Mesendoderm (in vitro differentiated cells): ENCODE measurements at regions not wholly inside any gene's neighbourhood (a gene's known extent, or its start where the extent isn't known, plus 50 kb on each side); places are given as distances from the start of the nearest gene placed in this dataset.

Experiments
- DNase-seq: peaks from one replicate; pipeline ENCODE4 v3.0.0; 2013
- H2AK5ac ChIP-seq: 2 replicates; pipeline ENCODE4 v1.6.1; 2013; ENCODE audit warnings: low read length, inconsistent platforms
- H2BK120ac ChIP-seq: 2 replicates; pipeline ENCODE4 v1.6.1; 2013; ENCODE audit warnings: low read depth, mild to moderate bottlenecking, low read length, moderate library complexity, mixed read lengths
- H2BK15ac ChIP-seq: replicated peaks from 2 replicates; pipeline ENCODE4 v1.6.1; 2013; ENCODE audit warnings: low read depth, mild to moderate bottlenecking, moderate library complexity
- H2BK5ac ChIP-seq: 2 replicates; pipeline ENCODE4 v1.6.1; 2013; ENCODE audit warnings: low read length, inconsistent platforms
- H3K18ac ChIP-seq: 2 replicates; pipeline ENCODE4 v1.6.1; 2013; ENCODE audit warnings: mild to moderate bottlenecking, low read length, mixed read lengths
- H3K23ac ChIP-seq: one replicate; pipeline ENCODE4 v1.6.1; 2013; ENCODE audit warnings: low read length
- H3K27ac ChIP-seq: 2 replicates; pipeline ENCODE4 v1.5.1; 2013; ENCODE audit warnings: low read depth, mild to moderate bottlenecking, inconsistent platforms, low read length, moderate library complexity
- H3K27me3 ChIP-seq: 2 replicates; pipeline ENCODE4 v1.6.1; 2013; ENCODE audit warnings: low read length, control low read depth, mild to moderate bottlenecking, inconsistent platforms; ENCODE audit not compliant: insufficient read depth, poor library complexity
- H3K36me3 ChIP-seq: 2 replicates; pipeline ENCODE4 v1.6.1; 2013; ENCODE audit warnings: low read length, inconsistent platforms; ENCODE audit not compliant: control insufficient read depth, insufficient read depth
- H3K4ac ChIP-seq: one replicate; pipeline ENCODE4 v1.6.1; 2013; ENCODE audit warnings: low read depth, mild to moderate bottlenecking, low read length, moderate library complexity
- H3K4me1 ChIP-seq: 2 replicates; pipeline ENCODE4 v1.6.1; 2013; ENCODE audit warnings: low read depth, low read length, inconsistent platforms; ENCODE audit not compliant: control insufficient read depth
- H3K4me2 ChIP-seq: 2 replicates; pipeline ENCODE4 v1.6.1; 2013; ENCODE audit warnings: low read length
- H3K4me3 ChIP-seq: 2 replicates; pipeline ENCODE4 v1.5.1; 2013; ENCODE audit warnings: mild to moderate bottlenecking, low read length
- H3K56ac ChIP-seq: one replicate; pipeline ENCODE4 v1.6.1; 2013; ENCODE audit warnings: low read length
- H3K79me1 ChIP-seq: 2 replicates; pipeline ENCODE4 v1.6.1; 2013; ENCODE audit warnings: low read length, inconsistent platforms
- H3K79me2 ChIP-seq: 2 replicates; pipeline ENCODE4 v1.6.1; 2013; ENCODE audit warnings: mild to moderate bottlenecking, low read length; ENCODE audit not compliant: control insufficient read depth, insufficient read depth
- H3K9ac ChIP-seq: 2 replicates; pipeline ENCODE4 v1.6.1; 2013; ENCODE audit warnings: low read length, inconsistent platforms
- H4K5ac ChIP-seq: one replicate; pipeline ENCODE4 v1.6.1; 2013; ENCODE audit warnings: low read length
- H4K8ac ChIP-seq: one replicate; pipeline ENCODE4 v1.6.1; 2013; ENCODE audit warnings: low read depth, mild to moderate bottlenecking, control low read depth, low read length, moderate library complexity
- WGBS: extraction: QIAGEN DNeasy Blood & Tissue Kit; methylation state at CpG from one replicate; pipeline ENCODE4 v1.1.7; 2013; ENCODE audit warnings: low lambda C conversion rate, missing lambda C conversion rate; ENCODE audit not compliant: insufficient coverage; ENCODE audit errors: extremely low coverage; 5-methylcytosine and 5-hydroxymethylcytosine counted together

GRCh38 chr4:127134490-127134889 is 498.3 kb upstream of the INTU start:
- Histone ChIP-seq H3K56ac (no peak overlapping the region), H3K4me2 (no peak overlapping the region), H3K27ac (no peak overlapping the region), H3K79me2 (no peaks in the 10 kb centered on the region), H3K9ac (no peak overlapping the region), H3K4ac (no peak overlapping the region), H4K8ac (no peak overlapping the region), H3K79me1 (no peaks in the 10 kb centered on the region), H3K36me3 (no peaks in the 10 kb centered on the region), H3K18ac (no peak overlapping the region), H3K4me3 (no peak overlapping the region), H2AK5ac (no peak overlapping the region), H3K4me1 (no peaks in the 10 kb centered on the region), H2BK5ac (no peak overlapping the region), H3K27me3 (no peaks in the 10 kb centered on the region), H3K23ac (no peak overlapping the region), H4K5ac (no peak overlapping the region), H2BK120ac (no peak overlapping the region), H2BK15ac (no peak overlapping the region)
- no peak for DNase-seq
- no CpG with 5 or more reads among the region's 2 CpGs for WGBS

- Histone ChIP-seq H3K79me2 (no peaks in the 10 kb centered on the region), H3K4me3 (no peak overlapping the region), H2BK120ac (no peak overlapping the region), H3K27me3 (no peaks in the 10 kb centered on the region), H4K8ac (no peak overlapping the region), H3K36me3 (no peaks in the 10 kb centered on the region), H2BK5ac (no peak overlapping the region), H3K4me2 (no peak overlapping the region), H3K79me1 (no peaks in the 10 kb centered on the region), H2AK5ac (no peak overlapping the region), H3K18ac (no peak overlapping the region), H3K56ac (no peak overlapping the region), H3K27ac (no peak overlapping the region), H2BK15ac (no peak overlapping the region), H4K5ac (no peak overlapping the region), H3K4me1 (no peaks in the 10 kb centered on the region), H3K23ac (no peak overlapping the region), H3K9ac (no peak overlapping the region), H3K4ac (no peak overlapping the region)
- WGBS = no CpG with 5 or more reads among the region's 4 CpGs
- no peak for DNase-seq
Measured at GRCh38 chr4:127138586-127138985, 494.2 kb upstream of the INTU start.

GRCh38 chr4:127139788-127140286 is 492.9 kb upstream of the INTU start:
- Histone ChIP-seq H3K56ac (no peak overlapping the region), H3K9ac (no peak overlapping the region), H3K36me3 (no peaks in the 10 kb centered on the region), H2AK5ac (no peak overlapping the region), H3K79me1 (no peaks in the 10 kb centered on the region), H4K5ac (no peak overlapping the region), H2BK15ac (no peak overlapping the region), H3K18ac (no peak overlapping the region), H2BK120ac (no peak overlapping the region), H3K27me3 (no peaks in the 10 kb centered on the region), H3K4me1 (no peaks in the 10 kb centered on the region), H3K79me2 (no peaks in the 10 kb centered on the region), H3K27ac (no peak overlapping the region), H3K23ac (no peak overlapping the region), H3K4ac (no peak overlapping the region), H3K4me3 (no peak overlapping the region), H4K8ac (no peak overlapping the region), H3K4me2 (no peak overlapping the region), H2BK5ac (no peak overlapping the region)
- peak; percentile 2 for DNase-seq
- WGBS = no CpG with 5 or more reads among the region's 6 CpGs

- Histone ChIP-seq H4K8ac (no peak overlapping the region), H3K9ac (no peak overlapping the region), H3K36me3 (no peaks in the 10 kb centered on the region), H2BK120ac (no peak overlapping the region), H3K27ac (no peak overlapping the region), H3K56ac (no peak overlapping the region), H3K27me3 (no peaks in the 10 kb centered on the region), H2BK5ac (no peak overlapping the region), H2AK5ac (no peak overlapping the region), H3K4me3 (no peak overlapping the region), H3K18ac (no peak overlapping the region), H3K79me2 (no peaks in the 10 kb centered on the region), H3K4me1 (no peaks in the 10 kb centered on the region), H4K5ac (no peak overlapping the region), H3K4ac (no peak overlapping the region), H3K23ac (no peak overlapping the region), H3K79me1 (no peaks in the 10 kb centered on the region), H2BK15ac (no peak overlapping the region), H3K4me2 (no peak overlapping the region)
- no peak for DNase-seq
- 91% methylated on average over 2 of the region's 3 CpGs for WGBS
Measured at GRCh38 chr4:127140306-127140705, 492.5 kb upstream of the INTU start.

- Histone ChIP-seq H3K36me3 (no peaks in the 10 kb centered on the region), H3K27ac (no peak overlapping the region), H3K79me2 (no peaks in the 10 kb centered on the region), H3K56ac (no peak overlapping the region), H3K18ac (no peak overlapping the region), H2BK120ac (no peak overlapping the region), H3K4me1 (no peaks in the 10 kb centered on the region), H3K27me3 (no peaks in the 10 kb centered on the region), H2BK15ac (no peak overlapping the region), H3K23ac (no peak overlapping the region), H2AK5ac (no peak overlapping the region), H3K4me3 (no peak overlapping the region), H4K5ac (no peak overlapping the region), H3K4me2 (no peak overlapping the region), H3K9ac (no peak overlapping the region), H2BK5ac (no peak overlapping the region), H3K4ac (no peak overlapping the region), H4K8ac (no peak overlapping the region), H3K79me1 (no peaks in the 10 kb centered on the region)
- DNase-seq = no peak
- WGBS = no CpG with 5 or more reads among the region's 1 CpG
Measured at GRCh38 chr4:127141856-127142255, 490.9 kb upstream of the INTU start.

- H3K18ac ChIP-seq = no peak overlapping the region
- H4K8ac ChIP-seq = no peak overlapping the region
- H2BK15ac ChIP-seq = no peak overlapping the region
- no peaks in the 10 kb centered on the region for H3K4me1 ChIP-seq
- no peaks in the 10 kb centered on the region for H3K79me1 ChIP-seq
- no peak overlapping the region for H3K4me3 ChIP-seq
- H3K79me2 ChIP-seq = no peaks in the 10 kb centered on the region
- no peak overlapping the region for H2AK5ac ChIP-seq
- H3K56ac ChIP-seq = no peak overlapping the region
- H2BK5ac ChIP-seq = no peak overlapping the region
- no peak overlapping the region for H4K5ac ChIP-seq
- no peak overlapping the region for H3K27ac ChIP-seq
- H3K4me2 ChIP-seq = no peak overlapping the region
- no CpG with 5 or more reads among the region's 5 CpGs for WGBS
- H3K23ac ChIP-seq = no peak overlapping the region
- no peaks in the 10 kb centered on the region for H3K27me3 ChIP-seq
- no peak overlapping the region for H3K9ac ChIP-seq
- no peak overlapping the region for H2BK120ac ChIP-seq
- no peak for DNase-seq
- H3K4ac ChIP-seq = no peak overlapping the region
- no peaks in the 10 kb centered on the region for H3K36me3 ChIP-seq
Measured at GRCh38 chr4:127143460-127144195, 489.1 kb upstream of the INTU start.
